ENCODE measurements at regions not wholly inside any gene's neighbourhood (a gene's known extent, or its start where the extent isn't known, plus 50 kb on each side); places are given as distances from the start of the nearest gene placed in this dataset.

GRCh38 chr9:78606001-78606379 is 309.1 kb downstream of the PSAT1 start:
- 75 to 78% methylated on average over 5 of the region's 5 CpGs for WGBS, 2 experiments
- Histone ChIP-seq H3K27ac (ENCODE audit: insufficient read depth, low read depth, low read length, poor library complexity, severe bottlenecking) (peak overlapping the region; percentile 78), H3K9me3 (ENCODE audit: control insufficient read depth, low read length) (no peaks in the 10 kb centered on the region), H3K36me3 (ENCODE audit: control insufficient read depth, insufficient read depth, low read length) (no peaks in the 10 kb centered on the region), H3K4me3 (ENCODE audit: insufficient read depth, low read depth, low read length) (no peak overlapping the region), H3K27me3 (ENCODE audit: control insufficient read depth, insufficient read depth, low read length, poor library complexity, severe bottlenecking) (no peaks in the 10 kb centered on the region), H3K4me1 (ENCODE audit: control insufficient read depth, insufficient read depth, low read length) (peaks cover 21% of the 10 kb centered on the region)

GRCh38 chr9:78607853-78608252 is 310.9 kb downstream of the PSAT1 start:
- WGBS, 2 experiments, result 81 to 83% methylated on average over 5 of the region's 5 CpGs
- Histone ChIP-seq H3K27me3 (ENCODE audit: control insufficient read depth, insufficient read depth, low read length, poor library complexity, severe bottlenecking) (no peaks in the 10 kb centered on the region), H3K27ac (ENCODE audit: insufficient read depth, low read depth, low read length, poor library complexity, severe bottlenecking) (no peak overlapping the region), H3K4me3 (ENCODE audit: insufficient read depth, low read depth, low read length) (no peak overlapping the region), H3K9me3 (ENCODE audit: control insufficient read depth, low read length) (no peaks in the 10 kb centered on the region), H3K36me3 (ENCODE audit: control insufficient read depth, insufficient read depth, low read length) (no peaks in the 10 kb centered on the region), H3K4me1 (ENCODE audit: control insufficient read depth, insufficient read depth, low read length) (peaks cover 21% of the 10 kb centered on the region)

GRCh38 chr9:78609450-78609849 is 312.5 kb downstream of the PSAT1 start:
- Histone ChIP-seq H3K27ac (ENCODE audit: insufficient read depth, low read depth, low read length, poor library complexity, severe bottlenecking) (no peak overlapping the region), H3K9me3 (ENCODE audit: control insufficient read depth, low read length) (no peaks in the 10 kb centered on the region), H3K36me3 (ENCODE audit: control insufficient read depth, insufficient read depth, low read length) (no peaks in the 10 kb centered on the region), H3K4me1 (ENCODE audit: control insufficient read depth, insufficient read depth, low read length) (peaks cover 21% of the 10 kb centered on the region), H3K4me3 (ENCODE audit: insufficient read depth, low read depth, low read length) (no peak overlapping the region), H3K27me3 (ENCODE audit: control insufficient read depth, insufficient read depth, low read length, poor library complexity, severe bottlenecking) (no peaks in the 10 kb centered on the region)
- 85 to 86% methylated on average over 8 of the region's 8 CpGs for WGBS, 2 experiments

GRCh38 chr9:78612091-78612490 is 315.2 kb downstream of the PSAT1 start:
- H3K9me3 ChIP-seq (ENCODE audit: control insufficient read depth, low read length), result no peaks in the 10 kb centered on the region
- no peaks in the 10 kb centered on the region for H3K4me1 ChIP-seq (ENCODE audit: control insufficient read depth, insufficient read depth, low read length)
- no peak overlapping the region for H3K4me3 ChIP-seq (ENCODE audit: insufficient read depth, low read depth, low read length)
- no peaks in the 10 kb centered on the region for H3K27me3 ChIP-seq (ENCODE audit: control insufficient read depth, insufficient read depth, low read length, poor library complexity, severe bottlenecking)
- no peak overlapping the region for H3K27ac ChIP-seq (ENCODE audit: insufficient read depth, low read depth, low read length, poor library complexity, severe bottlenecking)
- 50 to 82% methylated on average over 1 to 2 of the region's 2 CpGs for WGBS, 2 experiments
- H3K36me3 ChIP-seq (ENCODE audit: control insufficient read depth, insufficient read depth, low read length), result no peaks in the 10 kb centered on the region

- Histone ChIP-seq H3K4me3 (ENCODE audit: insufficient read depth, low read depth, low read length) (no peak overlapping the region), H3K9me3 (ENCODE audit: control insufficient read depth, low read length) (no peaks in the 10 kb centered on the region), H3K27me3 (ENCODE audit: control insufficient read depth, insufficient read depth, low read length, poor library complexity, severe bottlenecking) (no peaks in the 10 kb centered on the region), H3K4me1 (ENCODE audit: control insufficient read depth, insufficient read depth, low read length) (no peaks in the 10 kb centered on the region), H3K36me3 (ENCODE audit: control insufficient read depth, insufficient read depth, low read length) (no peaks in the 10 kb centered on the region), H3K27ac (ENCODE audit: insufficient read depth, low read depth, low read length, poor library complexity, severe bottlenecking) (no peak overlapping the region)
- WGBS, 2 experiments, result 94% methylated on average over 2 of the region's 3 CpGs; no CpG with 5 or more reads in 1 of the 2 experiments
Observed at GRCh38 chr9:78613006-78613405, 316.1 kb downstream of the PSAT1 start.

GRCh38 chr9:78614892-78615291 is 318.0 kb downstream of the PSAT1 start:
- Histone ChIP-seq H3K27ac (ENCODE audit: insufficient read depth, low read depth, low read length, poor library complexity, severe bottlenecking) (no peak overlapping the region), H3K4me1 (ENCODE audit: control insufficient read depth, insufficient read depth, low read length) (no peaks in the 10 kb centered on the region), H3K9me3 (ENCODE audit: control insufficient read depth, low read length) (no peaks in the 10 kb centered on the region), H3K27me3 (ENCODE audit: control insufficient read depth, insufficient read depth, low read length, poor library complexity, severe bottlenecking) (no peaks in the 10 kb centered on the region), H3K4me3 (ENCODE audit: insufficient read depth, low read depth, low read length) (no peak overlapping the region), H3K36me3 (ENCODE audit: control insufficient read depth, insufficient read depth, low read length) (no peaks in the 10 kb centered on the region)
- 92 to 96% methylated on average over 3 of the region's 3 CpGs for WGBS, 2 experiments

GRCh38 chr9:78615372-78615771 is 318.4 kb downstream of the PSAT1 start:
- no peaks in the 10 kb centered on the region for H3K9me3 ChIP-seq (ENCODE audit: control insufficient read depth, low read length)
- H3K27me3 ChIP-seq (ENCODE audit: control insufficient read depth, insufficient read depth, low read length, poor library complexity, severe bottlenecking), result no peaks in the 10 kb centered on the region
- no peak overlapping the region for H3K4me3 ChIP-seq (ENCODE audit: insufficient read depth, low read depth, low read length)
- no peaks in the 10 kb centered on the region for H3K4me1 ChIP-seq (ENCODE audit: control insufficient read depth, insufficient read depth, low read length)
- 95 to 99% methylated on average over 5 of the region's 5 CpGs for WGBS, 2 experiments
- no peak overlapping the region for H3K27ac ChIP-seq (ENCODE audit: insufficient read depth, low read depth, low read length, poor library complexity, severe bottlenecking)
- no peaks in the 10 kb centered on the region for H3K36me3 ChIP-seq (ENCODE audit: control insufficient read depth, insufficient read depth, low read length)

GRCh38 chr9:78618735-78619134 is 321.8 kb downstream of the PSAT1 start:
- Histone ChIP-seq H3K27ac (ENCODE audit: insufficient read depth, low read depth, low read length, poor library complexity, severe bottlenecking) (no peak overlapping the region), H3K4me3 (ENCODE audit: insufficient read depth, low read depth, low read length) (no peak overlapping the region), H3K4me1 (ENCODE audit: control insufficient read depth, insufficient read depth, low read length) (no peaks in the 10 kb centered on the region), H3K36me3 (ENCODE audit: control insufficient read depth, insufficient read depth, low read length) (no peaks in the 10 kb centered on the region), H3K27me3 (ENCODE audit: control insufficient read depth, insufficient read depth, low read length, poor library complexity, severe bottlenecking) (no peaks in the 10 kb centered on the region), H3K9me3 (ENCODE audit: control insufficient read depth, low read length) (no peaks in the 10 kb centered on the region)
- 96 to 100% methylated on average over 2 of the region's 2 CpGs for WGBS, 2 experiments

GRCh38 chr9:78620303-78620702 is 323.4 kb downstream of the PSAT1 start:
- Histone ChIP-seq H3K4me3 (ENCODE audit: insufficient read depth, low read depth, low read length) (no peak overlapping the region), H3K27ac (ENCODE audit: insufficient read depth, low read depth, low read length, poor library complexity, severe bottlenecking) (no peak overlapping the region)
- 89 to 90% methylated on average over 3 of the region's 3 CpGs for WGBS, 2 experiments

GRCh38 chr9:78620764-78621163 is 323.8 kb downstream of the PSAT1 start:
- H3K27me3 ChIP-seq (ENCODE audit: control insufficient read depth, insufficient read depth, low read length, poor library complexity, severe bottlenecking), result no peaks in the 10 kb centered on the region
- no peaks in the 10 kb centered on the region for H3K4me1 ChIP-seq (ENCODE audit: control insufficient read depth, insufficient read depth, low read length)
- H3K36me3 ChIP-seq (ENCODE audit: control insufficient read depth, insufficient read depth, low read length), result no peaks in the 10 kb centered on the region
- no peak overlapping the region for H3K4me3 ChIP-seq (ENCODE audit: insufficient read depth, low read depth, low read length)
- no peak overlapping the region for H3K27ac ChIP-seq (ENCODE audit: insufficient read depth, low read depth, low read length, poor library complexity, severe bottlenecking)
- 94 to 97% methylated on average over 5 of the region's 5 CpGs for WGBS, 2 experiments
- H3K9me3 ChIP-seq (ENCODE audit: control insufficient read depth, low read length), result no peaks in the 10 kb centered on the region

More at GRCh38 chr9:78620303-78620702, 323.4 kb downstream of the PSAT1 start:
- Histone ChIP-seq H3K27me3 (ENCODE audit: control insufficient read depth, insufficient read depth, low read length, poor library complexity, severe bottlenecking) (no peaks in the 10 kb centered on the region), H3K9me3 (ENCODE audit: control insufficient read depth, low read length) (no peaks in the 10 kb centered on the region), H3K4me1 (ENCODE audit: control insufficient read depth, insufficient read depth, low read length) (no peaks in the 10 kb centered on the region), H3K36me3 (ENCODE audit: control insufficient read depth, insufficient read depth, low read length) (no peaks in the 10 kb centered on the region)

- H3K4me1 ChIP-seq (ENCODE audit: control insufficient read depth, insufficient read depth, low read length), result no peaks in the 10 kb centered on the region
- 89 to 96% methylated on average over 2 of the region's 2 CpGs for WGBS, 2 experiments
- no peaks in the 10 kb centered on the region for H3K27me3 ChIP-seq (ENCODE audit: control insufficient read depth, insufficient read depth, low read length, poor library complexity, severe bottlenecking)
- H3K9me3 ChIP-seq (ENCODE audit: control insufficient read depth, low read length), result no peaks in the 10 kb centered on the region
- no peaks in the 10 kb centered on the region for H3K36me3 ChIP-seq (ENCODE audit: control insufficient read depth, insufficient read depth, low read length)
- no peak overlapping the region for H3K27ac ChIP-seq (ENCODE audit: insufficient read depth, low read depth, low read length, poor library complexity, severe bottlenecking)
- no peak overlapping the region for H3K4me3 ChIP-seq (ENCODE audit: insufficient read depth, low read depth, low read length)
Observed at GRCh38 chr9:78622126-78622525, 325.2 kb downstream of the PSAT1 start.
